IMR-90 (cell line): ENCODE measurements at regions not wholly inside any gene's neighbourhood (a gene's known extent, or its start where the extent isn't known, plus 50 kb on each side); places are given as distances from the start of the nearest gene placed in this dataset.

ENCODE experiments used
- ATAC-seq: fragments of 200-7000 bp; cut with Tn5 transposase; 2 replicates; pipeline ENCODE4 v1.9.1; 2020; ENCODE audit warnings: low read depth, mild to moderate bottlenecking, moderate library complexity
- BruUV-seq: library from RNA; stranded (reverse); fragments of 400-500 nt; replicated peaks from 2 replicates; lab custom pipeline; 2021; lab: Mats Ljungman, UMichigan
- CTCF ChIA-PET: fragments of 300-600 bp; formaldehyde crosslinking; extraction: SDS; loops from one replicate; lab custom pipeline; 2021; ENCODE audit warnings: antibody characterized with exemption; lab: Yijun Ruan, JAX
- POLR2A ChIA-PET: fragments of 300-600 bp; sonication (Branson Sonifier 250); formaldehyde crosslinking; loops from one replicate; lab custom pipeline; 2022; ENCODE audit warnings: antibody characterized with exemption; ENCODE audit not compliant: unreplicated experiment; lab: Charles Lee
- DNase-seq: peaks from one replicate; pipeline ENCODE4 v3.0.0; 2013
- H2AFZ ChIP-seq: replicated peaks from 2 replicates; pipeline ENCODE3; 2013; ENCODE audit warnings: low read length, mild to moderate bottlenecking; ENCODE audit not compliant: poor library complexity
- H2AK5ac ChIP-seq: 2 replicates; pipeline ENCODE4 v1.6.1; 2013; ENCODE audit warnings: low read depth, low read length, inconsistent platforms
- H2AK9ac ChIP-seq: replicated peaks from 2 replicates; pipeline ENCODE3; 2013; ENCODE audit warnings: mild to moderate bottlenecking, low read depth, low read length, moderate library complexity; ENCODE audit not compliant: poor library complexity
- H2BK120ac ChIP-seq: 2 replicates; pipeline ENCODE4 v1.6.1; 2013; ENCODE audit warnings: low read depth, low read length, inconsistent platforms
- H2BK15ac ChIP-seq: 3 replicates; pipeline ENCODE4 v1.6.1; 2013; ENCODE audit warnings: low read depth, low read length, inconsistent platforms
- H2BK20ac ChIP-seq: 2 replicates; pipeline ENCODE4 v1.6.1; 2013; ENCODE audit warnings: low read depth, mild to moderate bottlenecking, inconsistent platforms, low read length, moderate library complexity
- H2BK5ac ChIP-seq: 2 replicates; pipeline ENCODE4 v1.6.1; 2013; ENCODE audit warnings: mild to moderate bottlenecking, low read depth, low read length, inconsistent platforms; ENCODE audit not compliant: poor library complexity, severe bottlenecking
- H3K14ac ChIP-seq: replicated peaks from 2 replicates; pipeline ENCODE4 v1.6.1; 2013; ENCODE audit warnings: low read depth, low read length, inconsistent platforms
- H3K18ac ChIP-seq: 2 replicates; pipeline ENCODE4 v1.6.1; 2013; ENCODE audit warnings: low read depth, low read length, control low read depth
- H3K23ac ChIP-seq: 2 replicates; pipeline ENCODE4 v1.6.1; 2013; ENCODE audit warnings: low read depth, low read length, inconsistent platforms
- H3K27ac ChIP-seq: 2 replicates; pipeline ENCODE4 v1.5.1; 2013; ENCODE audit warnings: mild to moderate bottlenecking, control low read depth, low read length; ENCODE audit not compliant: insufficient read depth
- H3K27me3 ChIP-seq: 2 replicates; pipeline ENCODE4 v1.6.1; 2013; ENCODE audit warnings: low read length; ENCODE audit not compliant: control insufficient read depth, insufficient read depth
- H3K36me3 ChIP-seq: 2 replicates; pipeline ENCODE4 v1.6.1; 2013; ENCODE audit warnings: low read length, mixed read lengths; ENCODE audit not compliant: control insufficient read depth, insufficient read depth
- H3K4ac ChIP-seq: 2 replicates; pipeline ENCODE4 v1.6.1; 2013; ENCODE audit warnings: low read depth, low read length, inconsistent platforms
- H3K4me1 ChIP-seq: 2 replicates; pipeline ENCODE4 v1.6.1; 2013; ENCODE audit warnings: low read length, mixed read lengths; ENCODE audit not compliant: control insufficient read depth, insufficient read depth
- H3K4me2 ChIP-seq: 2 replicates; pipeline ENCODE4 v1.6.1; 2013; ENCODE audit warnings: low read depth, mild to moderate bottlenecking, control low read depth, low read length, moderate library complexity
- H3K4me3 ChIP-seq: 2 replicates; pipeline ENCODE4 v1.5.1; 2013; ENCODE audit warnings: low read depth, mild to moderate bottlenecking, control low read depth, low read length, moderate library complexity; ENCODE audit not compliant: insufficient read depth
- H3K56ac ChIP-seq: 2 replicates; pipeline ENCODE4 v1.6.1; 2013; ENCODE audit warnings: low read length, inconsistent platforms; ENCODE audit not compliant: insufficient read depth; ENCODE audit errors: extremely low read depth
- H3K79me1 ChIP-seq, 2 experiments: 2 replicates each; pipeline ENCODE4 v1.6.1; 2013; ENCODE audit warnings: low read length in 2 of 2, inconsistent platforms in 1 of 2, low read depth in 1 of 2
- H3K9ac ChIP-seq: 2 replicates; pipeline ENCODE4 v1.6.1; 2013; ENCODE audit warnings: low read depth, low read length, control low read depth
- H3K9me1 ChIP-seq: 2 replicates; pipeline ENCODE4 v1.6.1; 2013; ENCODE audit warnings: low read length, inconsistent platforms; ENCODE audit not compliant: insufficient read depth
- H3K9me3 ChIP-seq: 2 replicates; pipeline ENCODE4 v1.6.1; 2013; ENCODE audit warnings: low read length; ENCODE audit not compliant: control insufficient read depth, insufficient read depth
- H4K20me1 ChIP-seq: 2 replicates; pipeline ENCODE4 v1.6.1; 2013; ENCODE audit warnings: low read length, inconsistent platforms; ENCODE audit not compliant: insufficient read depth
- H4K5ac ChIP-seq: 2 replicates; pipeline ENCODE4 v1.6.1; 2013; ENCODE audit warnings: mild to moderate bottlenecking, low read depth, low read length, control low read depth
- H4K8ac ChIP-seq, 2 experiments: 2 replicates each; pipeline ENCODE4 v1.6.1; 2013; ENCODE audit warnings: low read depth in 2 of 2, low read length in 2 of 2, control low read depth in 1 of 2, inconsistent platforms in 1 of 2
- H4K91ac ChIP-seq: 2 replicates; pipeline ENCODE4 v1.6.1; 2013; ENCODE audit warnings: low read depth, low read length, inconsistent platforms; ENCODE audit not compliant: insufficient read depth
- SMC3 ChIP-seq: fragments of 150-350 bp; IDR thresholded peaks from 2 replicates; pipeline ENCODE4 v1.6.1; 2016; ENCODE audit warnings: low read depth, mild to moderate bottlenecking, antibody characterized with exemption, low read length, moderate library complexity
- whole genome bisulfite sequencing, 2 experiments: methylation state at CpG; one replicate each; pipeline versions ENCODE4 v1.1.5 to v1.1.7; 2013; ENCODE audit warnings: missing lambda C conversion rate in 2 of 2; ENCODE audit not compliant: insufficient read length in 1 of 2; ENCODE audit errors: extremely low coverage in 2 of 2; 5-methylcytosine and 5-hydroxymethylcytosine counted together
- dilution Hi-C: fragments of 300-500 bp; cut with HindIII; formaldehyde crosslinking; loops from one replicate; pipeline ENCODE4 v1.14.3; 2018; ENCODE audit warnings: low sequenced_read_pairs; ENCODE audit not compliant: unreplicated experiment
- in situ Hi-C: fragments of 300-500 bp; cut with MboI; formaldehyde crosslinking; loops from 3 replicates; pipeline ENCODE4 v1.14.3; 2019; ENCODE audit warnings: low sequenced_read_pairs, inconsistent platforms, mixed read lengths
- intact Hi-C: fragments of 100-400 bp; cut with micrococcal nuclease; formaldehyde crosslinking; loops from 2 replicates; pipeline ENCODE4 v1.10.0; 2022

- intact Hi-C loops: no loop called here
- Histone ChIP-seq H4K91ac (no peak overlapping the region), H3K4ac (no peak overlapping the region), H3K4me1 (no peaks in the 10 kb centered on the region), H3K79me1 (no peaks in the 10 kb centered on the region), H3K4me3 (no peak overlapping the region), H2BK15ac (no peak overlapping the region), H2BK20ac (no peak overlapping the region), H3K4me2 (no peak overlapping the region), H4K8ac (no peak overlapping the region), H3K9me3 (no peaks in the 10 kb centered on the region), H2AK5ac (no peak overlapping the region), H4K5ac (no peak overlapping the region), H2BK120ac (no peak overlapping the region), H2AFZ (no peak overlapping the region), H2BK5ac (no peak overlapping the region), H3K56ac (no peak overlapping the region), H3K9ac (no peak overlapping the region), H3K18ac (no peak overlapping the region), H2AK9ac (no peak overlapping the region), H4K20me1 (no peaks in the 10 kb centered on the region), H3K9me1 (no peaks in the 10 kb centered on the region), H3K14ac (no peak overlapping the region), H3K36me3 (no peaks in the 10 kb centered on the region), H3K27me3 (no peaks in the 10 kb centered on the region; the same call in 1 of the 2 replicates), H3K23ac (no peak overlapping the region), H3K27ac (no peak overlapping the region)
- TF ChIP-seq SMC3: no peak
- CTCF ChIA-PET: no interaction called here
- POLR2A ChIA-PET: no interaction called here
- in situ Hi-C loops: no loop called here
- 17% methylated on average over 1 of the region's 8 CpGs; no CpG with 5 or more reads in 1 of the 2 experiments for WGBS, 2 experiments
- ATAC-seq (no peak), DNase-seq (no peak)
- dilution Hi-C loops: no loop called here
- BruUV-seq: no TSS peak
These were observed 310.3 kb downstream of the MATN1 start for GRCh38 chr1:30413111-30413440.
